ENCODE measurements at regions not wholly inside any gene's neighbourhood (a gene's known extent, or its start where the extent isn't known, plus 50 kb on each side); places are given as distances from the start of the nearest gene placed in this dataset.

DNA sequence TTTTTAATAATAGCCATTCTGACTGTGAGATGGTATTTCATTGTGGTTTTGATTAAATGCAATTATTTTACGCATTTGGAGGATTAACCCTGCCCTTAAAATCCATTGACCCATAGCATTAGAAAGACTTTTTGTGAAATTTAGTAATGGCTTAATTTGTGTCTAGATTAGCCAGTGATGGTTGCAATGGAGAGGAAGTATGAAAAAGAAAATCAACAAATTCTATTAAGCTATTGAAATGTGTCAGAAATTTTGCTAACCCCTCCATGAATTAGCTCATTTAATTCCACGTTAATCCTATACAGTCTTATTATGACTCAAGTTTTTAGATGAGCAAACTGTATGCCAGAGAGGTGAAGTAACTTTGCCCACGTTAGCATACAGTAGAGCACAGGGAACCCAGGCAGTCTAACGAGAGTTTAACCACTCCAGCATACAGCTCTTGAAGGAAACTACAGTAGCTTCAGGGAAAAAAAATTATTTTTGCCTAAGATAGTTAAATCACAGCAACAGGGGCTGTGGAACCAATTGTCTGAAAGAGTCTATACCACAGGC is 158.2 kb upstream of the PPP2R2B start:
- DNase-seq (ENCODE audit: low read depth in 2 of 3, low spot score in 2 of 3): no peak

DNA sequence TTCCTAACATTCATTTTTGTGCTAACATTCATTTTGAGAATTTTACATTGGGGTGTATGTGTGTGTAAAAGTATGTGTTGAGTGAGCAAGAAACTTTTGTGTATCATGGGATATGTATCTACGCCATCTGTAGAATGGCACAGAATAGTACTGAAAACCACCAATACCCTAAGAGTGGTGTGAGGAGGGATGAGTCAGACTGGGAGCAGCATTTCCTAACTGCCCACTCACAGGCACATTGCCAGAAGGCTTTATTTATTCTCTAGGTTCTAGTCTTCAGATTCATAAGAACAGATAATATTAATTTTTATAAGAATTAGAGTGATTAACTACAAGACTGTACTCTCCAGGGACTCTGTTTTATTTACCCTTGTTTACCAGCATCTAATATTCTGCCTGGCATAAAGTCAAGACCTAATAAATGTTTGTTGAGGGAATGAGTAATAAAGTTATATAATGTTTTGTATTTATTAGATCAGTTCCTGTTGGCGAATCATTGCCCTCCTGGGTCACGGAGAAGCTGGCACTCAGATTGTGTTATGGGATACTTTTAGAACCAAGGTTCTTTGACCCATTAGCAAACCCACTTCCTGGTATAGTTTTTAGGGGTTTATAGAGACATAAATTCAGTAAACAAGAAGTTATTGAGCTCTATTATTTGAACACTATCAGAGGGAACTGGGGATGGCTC is 159.1 kb upstream of the PPP2R2B start:
- no peak for DNase-seq (ENCODE audit: low read depth in 2 of 3, low spot score in 2 of 3)

DNA sequence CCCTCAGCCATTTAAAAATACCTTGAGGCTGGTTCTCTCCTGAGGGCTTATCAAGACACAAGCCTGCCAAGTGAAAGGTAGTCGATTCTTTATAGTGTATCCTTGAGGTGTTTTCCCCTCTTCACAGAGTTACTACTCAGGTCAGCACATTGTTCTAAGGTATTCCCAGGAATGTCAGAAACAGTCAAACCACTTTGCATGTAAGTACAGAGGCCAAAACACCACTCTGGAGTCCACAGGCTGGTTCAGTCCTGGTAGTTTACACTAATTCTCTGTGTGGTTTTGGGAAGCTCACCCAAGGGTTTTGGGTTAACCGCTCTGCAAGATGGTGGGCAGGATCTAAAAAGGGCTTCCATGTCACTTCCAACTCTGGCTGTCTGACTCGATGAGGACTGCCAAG is 162.3 kb upstream of the PPP2R2B start:
- no peak for DNase-seq (ENCODE audit: low read depth in 2 of 3, low spot score in 2 of 3)

DNA sequence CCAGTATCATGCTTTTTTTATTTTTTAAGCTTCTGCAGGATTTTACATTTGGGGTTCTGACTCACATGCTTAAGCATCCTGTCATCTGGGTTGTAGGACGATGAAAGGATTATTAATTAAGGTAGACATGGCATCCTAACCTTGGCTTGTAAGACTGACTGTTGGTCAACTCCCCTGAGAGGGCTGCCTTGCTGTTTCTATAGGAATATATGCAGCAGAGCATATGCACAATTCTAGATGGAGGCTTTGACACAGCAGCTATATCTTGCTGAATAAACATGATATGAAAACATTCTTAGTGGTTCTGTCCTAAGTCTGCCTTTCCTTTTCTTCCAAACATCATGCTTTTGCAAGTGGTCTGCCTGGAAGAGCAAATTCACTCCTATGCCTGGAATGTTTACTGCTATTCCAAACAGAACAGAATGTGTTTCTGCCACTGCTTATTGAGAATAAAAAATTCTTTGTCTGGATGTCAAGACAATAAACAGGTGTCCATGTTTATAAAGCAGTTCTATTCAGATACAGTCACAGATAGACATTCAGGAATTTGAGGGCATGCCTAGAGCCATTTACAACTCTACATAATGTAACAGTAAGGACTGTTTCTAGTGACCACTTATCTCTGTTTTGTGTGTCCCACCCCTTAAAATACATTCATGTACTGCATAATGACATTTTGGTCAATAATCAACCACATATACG is 166.2 kb upstream of the PPP2R2B start:
- no peak for DNase-seq (ENCODE audit: low read depth in 2 of 3, low spot score in 2 of 3)

DNA sequence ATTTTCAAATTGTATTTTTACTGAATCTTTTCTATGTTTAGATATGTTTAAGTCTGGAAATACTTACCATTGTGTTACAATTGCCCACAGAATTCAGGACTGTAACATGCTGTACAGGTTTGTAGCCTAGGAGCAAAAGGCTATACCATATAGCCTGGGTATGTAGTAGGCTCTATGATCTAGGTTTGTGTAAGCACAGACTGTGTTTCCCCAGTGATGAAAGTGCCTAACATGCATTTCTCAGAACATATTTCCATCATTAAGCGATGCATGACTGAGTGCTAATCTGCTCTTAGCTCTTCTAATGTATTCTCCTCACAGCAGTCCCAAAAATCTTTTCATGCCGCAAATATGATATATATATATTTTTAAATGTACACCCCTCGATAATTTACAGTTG is 166.7 kb upstream of the PPP2R2B start:
- DNase-seq (ENCODE audit: low read depth in 2 of 3, low spot score in 2 of 3): no peak

DNA sequence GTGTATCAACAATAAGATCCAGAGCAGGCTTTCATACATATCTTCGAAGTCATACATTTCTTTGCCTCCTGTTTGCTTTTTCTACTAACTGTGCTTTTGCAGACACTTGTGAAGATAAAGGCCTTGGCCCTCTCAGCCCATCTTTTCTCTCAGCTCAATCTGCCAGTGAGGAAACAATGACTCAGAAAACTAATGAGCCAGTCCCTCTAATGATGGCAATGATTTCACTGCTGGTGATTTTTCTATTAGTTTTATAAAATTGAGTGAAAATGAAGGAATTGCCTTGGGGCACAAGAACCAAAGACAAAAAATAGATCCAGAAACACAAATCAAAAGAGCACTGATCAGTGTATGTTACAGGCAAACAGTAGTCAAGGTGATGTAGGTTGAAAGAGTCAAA is 167.7 kb upstream of the PPP2R2B start:
- DNase-seq (ENCODE audit: low read depth in 2 of 3, low spot score in 2 of 3): no peak

DNA sequence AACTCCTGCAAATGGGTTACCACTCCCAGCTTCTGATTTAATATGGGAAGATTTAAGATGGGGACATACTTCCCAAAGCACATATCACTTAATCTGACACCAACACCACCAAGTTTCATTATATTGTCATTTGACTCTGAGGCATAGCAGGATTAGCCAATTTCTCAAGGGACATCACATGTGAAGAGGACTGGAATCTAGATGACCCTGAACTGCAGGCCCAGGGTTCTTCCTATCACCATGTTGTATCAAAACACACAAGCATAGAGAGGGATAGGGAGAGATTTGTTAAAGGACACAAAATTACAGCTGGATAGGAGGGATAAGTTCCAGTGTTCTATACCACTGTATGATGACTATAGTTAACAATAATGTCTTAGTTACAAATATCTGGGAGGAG is 168.3 kb upstream of the PPP2R2B start:
- DNase-seq (ENCODE audit: low read depth in 2 of 3, low spot score in 2 of 3): no peak

DNA sequence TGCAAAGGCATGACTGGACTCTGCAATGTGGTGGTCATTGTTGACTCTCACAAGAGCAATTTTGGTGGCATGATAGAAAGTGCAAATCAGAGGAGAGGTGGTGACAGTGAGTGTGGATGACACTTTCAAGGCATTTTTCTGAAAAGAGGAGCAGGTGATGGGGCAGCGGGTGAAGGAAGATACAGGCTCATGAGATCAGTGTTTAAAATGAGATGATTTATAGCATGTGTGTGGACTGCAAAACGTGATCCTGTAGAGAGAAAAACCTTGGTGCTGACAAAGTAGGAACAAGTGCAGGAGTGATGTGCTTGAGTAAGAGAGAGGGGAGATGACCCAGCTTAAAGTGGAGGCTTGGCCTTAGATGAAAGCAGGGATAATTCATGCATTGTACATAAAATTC is 171.2 kb upstream of the PPP2R2B start:
- DNase-seq (ENCODE audit: low read depth in 2 of 3, low spot score in 2 of 3): no peak

DNA sequence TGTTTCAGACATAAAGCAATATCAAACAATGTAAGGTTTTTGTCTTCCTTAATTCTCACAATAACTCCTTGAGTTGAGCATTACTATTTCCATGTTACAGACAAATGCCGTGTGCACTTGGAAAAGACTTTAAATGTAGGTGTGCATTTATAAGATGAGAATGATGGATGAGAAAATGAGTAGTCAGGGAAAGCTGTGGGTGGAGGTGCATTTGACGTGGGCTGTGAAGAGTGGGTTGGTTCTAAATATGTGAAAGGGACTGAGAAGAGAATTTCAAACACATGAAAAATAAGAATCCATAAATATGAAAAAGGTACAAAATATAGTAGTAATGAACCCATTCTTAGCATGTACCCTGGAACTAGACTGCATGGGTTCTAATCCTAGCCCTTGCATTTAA is 171.6 kb upstream of the PPP2R2B start:
- DNase-seq (ENCODE audit: low read depth in 2 of 3, low spot score in 2 of 3): no peak

DNA sequence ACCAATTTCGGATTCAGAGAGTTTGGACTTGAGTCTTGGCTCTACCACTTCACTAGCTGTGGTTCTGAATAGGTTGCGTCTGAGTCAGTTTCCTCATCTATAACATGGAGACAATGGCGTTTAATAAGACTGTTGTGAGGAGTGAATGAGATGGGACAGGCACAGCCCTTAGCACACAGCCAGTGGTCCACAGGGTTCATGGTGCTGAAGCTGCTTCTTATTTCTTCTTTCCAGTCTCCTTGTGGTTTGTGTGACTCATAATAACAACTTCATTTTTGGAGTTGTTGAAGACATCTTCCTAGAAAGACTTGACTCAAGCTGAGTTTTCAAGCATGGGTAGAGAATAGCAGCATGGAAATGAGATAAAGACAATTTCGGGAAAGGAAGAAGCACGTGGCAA is 172.6 kb upstream of the PPP2R2B start:
- no peak for DNase-seq (ENCODE audit: low read depth in 2 of 3, low spot score in 2 of 3)

DNA sequence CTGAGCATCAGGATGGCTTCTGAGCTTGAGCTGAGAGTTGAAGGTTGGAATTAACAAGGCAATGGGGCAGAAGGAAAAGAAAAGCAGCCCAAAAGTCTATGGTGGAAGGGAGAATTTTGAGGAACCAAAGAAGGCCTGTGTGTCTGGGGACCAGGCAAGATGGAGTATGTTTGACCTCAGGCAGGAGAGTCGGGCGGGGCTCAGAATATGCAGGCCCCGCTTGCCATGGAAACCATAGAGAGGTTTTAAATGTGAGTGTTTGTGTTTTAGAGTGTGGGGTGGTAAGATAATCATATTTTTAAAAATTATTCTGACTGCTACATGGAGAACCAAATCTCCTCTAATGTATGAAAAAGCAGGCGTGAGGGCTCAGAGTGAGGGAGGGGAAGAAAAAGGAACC is 174.0 kb upstream of the PPP2R2B start:
- no peak for DNase-seq (ENCODE audit: low read depth in 2 of 3, low spot score in 2 of 3)

DNA sequence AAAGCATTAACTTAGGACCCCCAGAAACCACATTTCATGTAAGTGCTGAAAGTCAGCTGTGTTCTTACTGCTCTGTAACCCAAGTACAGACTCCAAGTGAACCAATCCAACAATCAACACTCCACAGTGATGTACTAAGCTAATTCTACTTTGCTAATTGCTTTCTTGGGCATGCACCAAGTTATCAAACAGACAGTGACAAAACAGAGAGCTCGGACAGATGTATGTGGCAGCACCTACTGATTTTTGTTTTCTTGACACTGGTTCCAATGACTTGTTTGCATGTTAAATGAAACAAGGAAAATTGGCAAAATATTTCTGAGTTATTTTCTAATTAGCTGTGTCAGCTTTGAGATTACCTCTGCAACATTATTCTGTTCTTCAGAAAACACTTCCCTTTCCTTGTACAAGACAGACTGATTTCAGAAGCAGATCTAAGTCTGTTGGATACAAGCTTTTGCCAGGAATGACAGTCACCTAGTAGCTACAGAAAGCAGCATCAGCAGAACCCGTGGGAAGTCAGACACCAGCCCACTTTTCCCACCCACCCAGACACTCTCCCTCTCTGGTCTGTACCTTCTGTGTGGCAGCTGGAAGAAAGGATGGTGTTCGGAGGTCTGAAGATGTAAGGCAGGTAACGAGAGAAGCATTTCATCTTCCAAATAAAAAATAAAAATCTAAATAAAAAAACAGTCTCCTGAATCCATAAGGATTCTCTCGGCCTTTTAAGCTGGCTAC is 176.7 kb upstream of the PPP2R2B start:
- DNase-seq (ENCODE audit: low read depth in 2 of 3, low spot score in 2 of 3): no peak

DNA sequence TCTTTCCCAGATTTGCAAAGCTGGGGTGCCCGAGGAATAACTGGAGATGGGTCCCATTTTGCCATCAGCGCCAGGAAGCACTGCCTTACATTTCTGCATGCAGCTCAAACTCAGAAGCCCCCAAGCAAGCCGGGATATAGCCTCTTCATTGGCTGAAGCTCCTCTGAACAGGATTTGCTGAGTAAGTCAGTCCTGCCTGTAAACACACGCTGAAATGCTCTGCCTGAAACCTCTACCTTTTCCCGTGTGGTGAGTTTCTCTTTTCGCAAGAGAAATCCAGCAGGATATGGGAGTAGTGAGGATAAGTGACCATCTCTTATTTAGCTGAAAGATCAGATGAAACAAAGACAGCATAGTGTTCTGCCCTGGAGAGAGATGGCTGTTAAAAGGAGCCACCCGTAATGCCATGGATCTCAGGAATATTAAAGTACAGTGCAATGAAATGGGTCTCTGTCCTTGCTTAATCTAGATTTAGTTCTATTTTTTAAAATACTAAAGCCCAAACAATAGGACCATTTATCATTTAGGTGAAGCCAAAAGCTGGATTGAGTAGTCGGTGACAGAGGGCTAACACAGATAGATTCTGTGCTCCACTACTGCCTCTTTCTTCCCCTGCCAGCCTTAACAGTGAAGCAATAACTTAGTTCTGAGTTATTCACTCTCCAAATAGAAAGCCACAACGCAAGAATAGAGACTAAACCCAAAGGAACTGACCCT is 177.5 kb upstream of the PPP2R2B start:
- DNase-seq (ENCODE audit: low read depth in 2 of 3, low spot score in 2 of 3): no peak

DNA sequence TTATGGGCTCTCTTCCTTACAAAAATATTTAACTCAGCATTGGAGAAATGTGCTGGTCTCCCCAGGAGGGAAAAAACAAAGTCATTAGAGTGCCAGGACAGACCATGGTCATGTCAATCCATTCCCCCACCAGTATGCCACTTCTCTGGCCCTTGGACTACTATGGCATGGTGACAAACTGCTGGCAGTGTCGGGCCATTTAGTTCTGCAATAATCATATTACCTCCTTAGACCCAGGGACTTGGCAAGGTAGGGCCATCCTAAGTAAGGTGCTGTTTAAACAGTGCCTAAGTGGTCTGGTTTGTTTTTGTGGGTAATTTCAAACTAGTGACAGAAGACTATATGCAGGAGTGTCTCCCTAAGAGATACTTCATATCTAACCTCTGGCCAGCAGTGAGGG is 177.8 kb upstream of the STK32A start:
- no peak for DNase-seq (ENCODE audit: low read depth in 2 of 3, low spot score in 2 of 3)

DNA sequence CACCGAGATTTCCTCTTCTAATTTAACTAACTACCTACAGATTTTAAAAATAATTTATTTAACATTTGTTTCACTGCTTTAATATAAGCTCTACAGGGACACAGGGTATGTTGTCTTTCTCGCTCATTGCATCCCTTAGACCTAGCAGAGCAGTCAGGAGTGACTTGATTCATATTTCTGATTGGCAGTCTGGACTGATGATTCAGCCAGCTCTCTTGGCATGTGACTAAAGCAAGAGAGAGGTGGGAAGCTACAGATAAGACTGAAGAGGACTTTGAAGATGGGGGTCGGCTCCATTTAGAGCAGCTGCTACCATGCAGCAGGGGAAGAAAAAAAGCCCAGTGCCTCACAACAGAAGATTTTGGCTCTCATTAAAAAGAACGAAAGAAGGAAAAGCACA is 173.4 kb upstream of the STK32A start:
- no peak for DNase-seq (ENCODE audit: low read depth in 2 of 3, low spot score in 2 of 3)

DNA sequence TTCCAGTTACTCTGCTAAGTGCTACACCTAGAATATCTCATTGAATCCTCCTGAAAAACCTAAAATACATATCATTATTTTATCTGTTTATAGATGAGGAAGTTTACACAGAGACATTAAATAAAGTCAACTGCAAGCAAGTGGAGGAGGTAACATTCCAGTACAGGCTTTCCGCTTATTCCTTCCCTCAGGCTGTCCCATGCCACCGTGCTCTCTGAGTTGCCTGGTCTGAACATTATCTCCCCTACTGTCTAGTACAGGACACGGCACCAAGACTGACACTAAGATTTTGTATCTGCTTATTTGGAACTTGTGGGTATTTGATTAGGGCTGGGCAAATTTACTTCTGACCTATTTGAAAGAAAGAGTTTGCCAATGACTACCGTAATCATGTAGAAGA is 172.4 kb upstream of the STK32A start:
- no peak for DNase-seq (ENCODE audit: low read depth in 2 of 3, low spot score in 2 of 3)

DNA sequence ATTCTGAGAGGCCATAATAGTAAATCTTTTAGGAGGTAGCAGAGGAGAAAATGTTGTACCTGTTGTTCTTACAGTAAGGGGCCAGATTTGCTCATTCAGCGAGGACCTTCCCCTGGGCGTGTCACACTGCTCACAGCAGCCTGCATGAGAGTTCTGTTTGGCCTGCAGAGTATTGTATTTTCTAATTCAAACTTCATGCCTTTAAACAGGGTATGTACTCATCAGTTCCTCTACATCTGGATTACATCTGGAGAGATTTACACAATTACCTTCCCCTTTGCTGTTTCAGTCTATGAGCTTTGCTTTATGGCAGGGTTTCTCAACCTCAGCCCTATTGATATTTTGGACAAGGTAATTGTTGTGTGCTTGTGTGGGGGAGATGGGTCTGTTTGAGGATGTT is 170.9 kb upstream of the STK32A start:
- DNase-seq (ENCODE audit: low read depth in 2 of 3, low spot score in 2 of 3): no peak

DNA sequence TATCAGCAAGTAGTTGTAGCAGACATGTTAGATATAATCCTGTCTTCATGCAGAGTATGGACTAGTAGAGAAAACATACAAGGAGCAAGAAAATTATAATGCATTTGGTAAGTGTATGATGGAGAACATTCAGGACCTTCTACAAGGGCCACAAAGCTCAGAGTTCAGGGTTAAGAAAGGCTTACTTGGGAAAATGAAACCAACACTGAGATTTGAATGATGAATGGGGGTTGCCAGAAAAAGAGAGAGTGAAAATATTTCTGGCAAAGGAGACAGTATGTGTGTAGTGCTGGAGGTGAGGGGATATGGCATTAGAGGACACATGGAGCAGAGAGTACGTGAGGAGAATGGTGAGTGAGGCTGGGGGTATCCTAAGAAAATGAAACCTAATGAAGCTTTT is 169.8 kb upstream of the STK32A start:
- DNase-seq (ENCODE audit: low read depth in 2 of 3, low spot score in 2 of 3): no peak

DNA sequence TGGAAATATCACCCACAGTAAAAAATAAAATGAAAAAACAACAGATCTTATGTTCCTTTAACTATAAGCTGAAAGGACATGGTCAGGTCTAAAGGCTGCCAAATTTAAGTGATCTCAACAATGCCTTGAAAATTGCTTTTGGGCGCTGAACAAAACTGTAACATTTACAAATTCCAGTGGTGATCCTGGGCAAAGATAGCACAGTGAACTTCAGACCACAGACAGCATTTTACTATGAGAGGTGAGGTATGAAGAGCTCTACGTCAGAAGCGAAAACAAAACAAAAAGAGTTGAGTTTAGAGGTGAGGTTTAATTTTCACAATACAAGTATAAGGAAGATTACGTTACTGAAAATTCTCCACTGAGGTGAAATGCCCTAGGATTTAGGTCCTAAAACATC is 165.8 kb upstream of the STK32A start:
- DNase-seq (ENCODE audit: low read depth in 2 of 3, low spot score in 2 of 3): no peak

DNA sequence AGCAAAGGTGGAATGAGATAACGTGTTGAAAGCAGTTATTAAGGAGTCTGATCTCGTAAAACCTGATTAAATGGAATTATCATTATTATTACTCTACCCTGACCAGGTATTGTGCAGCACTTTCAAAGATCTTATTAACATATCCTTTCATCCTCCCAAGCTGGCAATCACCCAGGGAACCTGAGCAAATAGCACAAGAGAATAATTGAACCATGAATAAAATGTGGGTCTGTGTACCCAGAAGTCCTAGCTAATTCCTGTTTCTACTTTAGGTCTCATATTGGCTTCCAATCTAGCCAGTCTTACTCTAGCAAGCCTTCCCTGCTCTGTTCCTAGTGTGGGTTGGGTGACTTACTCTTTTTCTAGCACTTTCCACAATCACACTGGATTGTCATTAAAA is 162.2 kb upstream of the STK32A start:
- DNase-seq (ENCODE audit: low read depth in 2 of 3, low spot score in 2 of 3): no peak

DNA sequence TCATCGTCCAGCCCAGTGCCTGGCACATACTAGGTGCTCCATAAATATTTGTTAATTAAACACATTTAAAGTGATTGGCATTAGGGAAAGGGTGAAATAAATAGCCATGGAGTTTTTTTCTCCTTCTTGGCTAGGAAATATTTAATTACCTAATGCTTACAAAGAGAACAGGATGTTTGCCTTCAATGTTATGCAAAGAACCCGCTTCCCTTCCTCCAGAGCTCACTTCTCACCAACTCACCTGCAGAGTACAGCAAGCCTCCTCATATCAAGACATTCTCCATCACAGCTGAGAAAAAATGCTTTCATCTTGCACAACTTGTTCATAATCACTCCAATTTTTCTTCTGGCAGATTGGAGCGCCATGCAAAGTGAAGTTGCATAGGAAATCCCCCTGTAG is 161.7 kb upstream of the STK32A start:
- no peak for DNase-seq (ENCODE audit: low read depth in 2 of 3, low spot score in 2 of 3)

Measured in hematopoietic multipotent progenitor cell (in vitro differentiated cells).